ENCODE measurements at regions not wholly inside any gene's neighbourhood (a gene's known extent, or its start where the extent isn't known, plus 50 kb on each side); places are given as distances from the start of the nearest gene placed in this dataset.

- TF ChIP-seq POLR2A (IDR thresholded peaks at IDR 0.05) (no peak), CTCF (IDR thresholded peaks at IDR 0.05 in 4 of 5, conservative IDR thresholded peaks at IDR 0.05 in 1 of 5) (no peak)
- H3K9me3 ChIP-seq: no peaks in the 10 kb centered on the region
- peaks cover 2 to 4% of the 10 kb centered on the region in 2 donors for H3K4me1 ChIP-seq
- H3K27me3 ChIP-seq: no peaks in the 10 kb centered on the region
- intact Hi-C loops (cut with DNase I; ENCODE audit: low total_unique reads) (no loop called here), in situ Hi-C loops (cut with MboI; ENCODE audit: low sequenced_read_pairs in 4 of 4) (no loop called here)
- H3K27ac ChIP-seq: no peak overlapping the region
- DNase-seq (no peak), ATAC-seq (no peak)
- no peak overlapping the region for H3K4me3 ChIP-seq
- H3K36me3 ChIP-seq: no peaks in the 10 kb centered on the region
Measured at GRCh38 chr6:165770397-165771082, 107.5 kb upstream of the PDE10A start.

- Histone ChIP-seq H3K9me3 (no peaks in the 10 kb centered on the region), H3K27me3 (no peaks in the 10 kb centered on the region), H3K4me3 (no peak overlapping the region), H3K27ac (no peak overlapping the region), H3K36me3 (no peaks in the 10 kb centered on the region), H3K4me1 (no peaks in the 10 kb centered on the region)
- ATAC-seq (no peak), DNase-seq (no peak)
- TF ChIP-seq CTCF (IDR thresholded peaks at IDR 0.05 in 4 of 5, conservative IDR thresholded peaks at IDR 0.05 in 1 of 5) (no peak), POLR2A (IDR thresholded peaks at IDR 0.05) (no peak)
- intact Hi-C loops (cut with DNase I; ENCODE audit: low total_unique reads) (no loop called here), in situ Hi-C loops (cut with MboI; ENCODE audit: low sequenced_read_pairs in 4 of 4) (no loop called here)
Measured at GRCh38 chr6:165769884-165770283, 106.8 kb upstream of the PDE10A start.

- in situ Hi-C loops (cut with MboI; ENCODE audit: low sequenced_read_pairs in 4 of 4) (no loop called here), intact Hi-C loops (cut with DNase I; ENCODE audit: low total_unique reads) (no loop called here)
- Histone ChIP-seq H3K9me3 (no peaks in the 10 kb centered on the region), H3K4me3 (no peak overlapping the region), H3K27ac (no peak overlapping the region), H3K36me3 (no peaks in the 10 kb centered on the region), H3K27me3 (no peaks in the 10 kb centered on the region), H3K4me1 (no peaks in the 10 kb centered on the region)
- TF ChIP-seq POLR2A (IDR thresholded peaks at IDR 0.05) (no peak), CTCF (IDR thresholded peaks at IDR 0.05 in 4 of 5, conservative IDR thresholded peaks at IDR 0.05 in 1 of 5) (no peak)
- ATAC-seq (no peak), DNase-seq (no peak)
Measured at GRCh38 chr6:165769401-165769800, 106.4 kb upstream of the PDE10A start.

GRCh38 chr6:165768961-165769360, 105.9 kb upstream of the PDE10A start:
- Histone ChIP-seq H3K27me3 (no peaks in the 10 kb centered on the region), H3K9me3 (no peaks in the 10 kb centered on the region), H3K27ac (no peak overlapping the region), H3K4me1 (no peaks in the 10 kb centered on the region), H3K4me3 (no peak overlapping the region), H3K36me3 (no peaks in the 10 kb centered on the region)
- intact Hi-C loops (cut with DNase I; ENCODE audit: low total_unique reads) (no loop called here), in situ Hi-C loops (cut with MboI; ENCODE audit: low sequenced_read_pairs in 4 of 4) (no loop called here)
- TF ChIP-seq POLR2A (IDR thresholded peaks at IDR 0.05) (no peak), CTCF (IDR thresholded peaks at IDR 0.05 in 4 of 5, conservative IDR thresholded peaks at IDR 0.05 in 1 of 5) (no peak)
- DNase-seq (no peak), ATAC-seq (no peak)

GRCh38 chr6:165767228-165767627, 104.2 kb upstream of the PDE10A start:
- intact Hi-C loops (cut with DNase I; ENCODE audit: low total_unique reads): no loop called here
- no peak overlapping the region for H3K4me3 ChIP-seq
- H3K36me3 ChIP-seq: no peaks in the 10 kb centered on the region
- no peak for TF ChIP-seq POLR2A (IDR thresholded peaks at IDR 0.05)
- no peak for TF ChIP-seq CTCF (IDR thresholded peaks at IDR 0.05 in 4 of 5, conservative IDR thresholded peaks at IDR 0.05 in 1 of 5)
- no peaks in the 10 kb centered on the region for H3K4me1 ChIP-seq
- in situ Hi-C loops (cut with MboI; ENCODE audit: low sequenced_read_pairs in 4 of 4): no loop called here
- H3K27me3 ChIP-seq: no peaks in the 10 kb centered on the region
- DNase-seq: no peak
- no peaks in the 10 kb centered on the region for H3K9me3 ChIP-seq
- ATAC-seq: no peak
- H3K27ac ChIP-seq: no peak overlapping the region

Data from gastrocnemius medialis (tissue), 4 donors.